ENCODE measurements at regions not wholly inside any gene's neighbourhood (a gene's known extent, or its start where the extent isn't known, plus 50 kb on each side); places are given as distances from the start of the nearest gene placed in this dataset.
"Not testable (repeated sequence)": the region's sequence is repeated elsewhere in the genome, so short reads cannot be mapped to it uniquely, and the experiment has no call there.

- DNase-seq (ENCODE audit: low read depth, low spot score): not testable (repeated sequence)
These were observed 62.8 kb downstream of the ARHGAP11B start for GRCh38 chr15:30688684-30689083.

DNA sequence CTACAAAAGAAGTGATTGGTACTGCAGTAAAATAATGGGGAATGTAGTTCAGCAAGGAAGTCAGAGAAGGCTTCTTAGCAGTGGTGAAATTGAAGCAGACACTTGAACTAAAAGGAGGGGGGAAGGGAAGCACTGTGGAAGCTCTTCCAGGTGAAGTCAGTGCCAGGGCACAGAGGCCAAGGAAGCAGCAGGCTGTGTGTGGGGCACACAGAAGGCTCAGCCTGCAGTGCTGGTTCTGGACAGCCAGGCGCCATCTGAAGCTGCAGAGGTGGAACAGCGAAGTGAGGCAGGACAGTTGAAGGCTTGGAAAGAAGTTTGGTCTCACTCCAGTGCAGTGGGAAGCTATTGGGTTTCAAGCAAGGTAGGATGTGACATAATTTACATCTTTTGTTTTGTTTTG lies 64.2 kb downstream of the ARHGAP11B start:
- not testable (repeated sequence) for DNase-seq (ENCODE audit: low read depth, low spot score)

DNA sequence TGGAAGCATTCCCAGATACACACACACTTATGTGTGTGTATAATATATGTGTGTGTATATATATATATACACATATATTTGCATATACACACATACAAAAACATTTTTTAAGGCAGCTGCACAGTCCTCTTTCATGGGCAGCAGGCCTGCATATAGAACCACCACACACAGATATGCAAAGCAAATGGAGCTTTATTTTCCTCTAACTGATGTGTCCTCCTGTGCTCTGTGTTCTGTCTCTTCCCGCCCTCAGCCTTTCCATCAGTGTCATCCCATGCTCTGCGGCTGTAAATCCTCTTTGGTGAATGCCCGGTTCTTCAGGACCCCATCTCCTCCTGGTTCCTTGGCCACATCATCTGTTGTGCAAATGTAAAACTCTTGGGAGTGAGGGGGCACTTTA lies 69.9 kb downstream of the ARHGAP11B start:
- DNase-seq (ENCODE audit: low read depth, low spot score): not testable (repeated sequence)

GRCh38 chr15:30696439-30697314 lies 70.7 kb downstream of the ARHGAP11B start:
- DNase-seq (ENCODE audit: low read depth, low spot score): not testable (repeated sequence)

- DNase-seq (ENCODE audit: low read depth, low spot score): not testable (repeated sequence)
These were observed 71.4 kb downstream of the ARHGAP11B start for GRCh38 chr15:30697315-30697685.

- not testable (repeated sequence) for DNase-seq (ENCODE audit: low read depth, low spot score)
These were observed 74.2 kb downstream of the ARHGAP11B start for GRCh38 chr15:30700006-30700597.

- not testable (repeated sequence) for DNase-seq (ENCODE audit: low read depth, low spot score)
These were observed 82.2 kb downstream of the ARHGAP11B start for GRCh38 chr15:30707976-30708685.

- not testable (repeated sequence) for DNase-seq (ENCODE audit: low read depth, low spot score)
These were observed 82.9 kb downstream of the ARHGAP11B start for GRCh38 chr15:30708809-30709208.

- DNase-seq (ENCODE audit: low read depth, low spot score): not testable (repeated sequence)
These were observed 92.2 kb downstream of the ARHGAP11B start for GRCh38 chr15:30718038-30718643.

- DNase-seq (ENCODE audit: low read depth, low spot score): not testable (repeated sequence)
These were observed 93.4 kb downstream of the ARHGAP11B start for GRCh38 chr15:30719363-30719762.

GRCh38 chr15:30720825-30721224 lies 94.9 kb downstream of the ARHGAP11B start:
- DNase-seq (ENCODE audit: low read depth, low spot score): not testable (repeated sequence)

GRCh38 chr15:30721529-30721928 lies 95.6 kb downstream of the ARHGAP11B start:
- not testable (repeated sequence) for DNase-seq (ENCODE audit: low read depth, low spot score)

GRCh38 chr15:30723540-30724175 lies 97.7 kb downstream of the ARHGAP11B start:
- not testable (repeated sequence) for DNase-seq (ENCODE audit: low read depth, low spot score)

GRCh38 chr15:30729880-30730590 lies 104.1 kb downstream of the ARHGAP11B start:
- DNase-seq (ENCODE audit: low read depth, low spot score): not testable (repeated sequence)

DNA sequence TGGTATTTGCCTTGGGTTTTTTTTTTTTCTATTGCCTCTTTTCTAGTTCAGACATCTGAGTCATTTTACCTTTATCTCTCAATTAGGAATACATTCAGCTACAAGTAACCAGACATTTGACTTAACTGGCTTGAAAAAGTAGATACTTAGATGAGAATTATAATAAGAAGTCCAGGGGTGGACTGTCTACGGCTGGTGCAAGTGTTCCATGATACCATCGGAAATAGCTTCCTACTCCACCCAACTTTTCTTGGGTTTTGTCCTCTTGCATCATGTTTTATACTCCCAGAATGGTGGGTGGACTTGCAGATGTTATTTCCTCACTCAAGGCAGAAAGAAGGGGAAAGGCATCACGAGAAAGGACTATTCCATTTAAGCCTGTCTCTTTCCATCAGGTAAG lies 104.7 kb downstream of the ARHGAP11B start:
- DNase-seq (ENCODE audit: low read depth, low spot score): not testable (repeated sequence)

DNA sequence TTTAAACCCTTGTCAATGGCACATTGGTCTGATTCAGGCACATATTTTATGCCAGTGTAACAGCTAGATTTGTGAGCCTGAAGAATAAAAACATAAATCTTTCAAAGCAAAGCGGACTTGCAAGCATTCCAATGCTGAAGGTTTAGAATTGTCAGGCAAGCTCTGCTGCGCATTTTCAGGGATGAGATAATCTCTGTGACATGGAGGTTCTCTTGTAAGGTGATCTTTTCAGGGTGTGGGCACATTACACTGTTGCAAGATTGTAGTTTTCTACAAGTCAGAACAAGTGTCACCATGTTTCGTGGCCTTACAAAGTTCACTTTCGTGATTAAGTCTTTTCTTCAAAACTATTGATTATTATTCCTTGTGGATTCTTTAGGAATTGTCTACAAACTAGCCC lies 106.2 kb downstream of the ARHGAP11B start:
- not testable (repeated sequence) for DNase-seq (ENCODE audit: low read depth, low spot score)

DNA sequence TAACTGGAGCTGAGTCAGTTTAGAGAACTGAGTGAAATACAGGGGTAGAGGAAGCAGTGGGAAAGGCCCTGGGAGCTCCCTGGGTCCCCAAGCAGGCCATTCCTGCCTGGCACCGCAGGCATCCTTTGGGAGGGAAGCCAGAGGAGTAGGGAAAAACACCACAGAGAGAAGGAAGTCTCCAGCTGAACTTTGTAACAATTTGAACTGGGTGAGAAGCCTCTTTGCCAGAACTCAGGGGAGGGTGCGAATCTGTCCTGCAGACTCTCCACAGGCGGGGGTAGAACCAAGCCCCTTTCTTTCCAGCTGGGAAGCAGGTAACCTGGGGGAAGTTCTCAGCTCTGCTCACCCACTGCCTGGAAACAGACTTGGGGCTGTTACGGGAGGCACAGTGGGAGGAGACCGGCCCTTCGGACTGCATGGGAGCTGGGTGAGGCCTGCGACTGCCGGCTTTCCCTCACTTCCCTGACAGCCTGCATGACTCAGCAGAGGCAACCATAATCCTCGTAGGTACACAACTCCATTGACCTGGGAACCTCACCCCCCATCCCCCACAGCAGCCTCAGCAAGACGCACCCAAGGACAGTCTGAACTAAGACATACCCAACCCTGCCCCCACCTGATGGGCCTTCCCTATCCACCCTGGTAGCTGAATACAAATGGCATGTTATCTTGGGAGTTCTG lies 110.1 kb downstream of the ARHGAP11B start:
- not testable (repeated sequence) for DNase-seq (ENCODE audit: low read depth, low spot score)

DNA sequence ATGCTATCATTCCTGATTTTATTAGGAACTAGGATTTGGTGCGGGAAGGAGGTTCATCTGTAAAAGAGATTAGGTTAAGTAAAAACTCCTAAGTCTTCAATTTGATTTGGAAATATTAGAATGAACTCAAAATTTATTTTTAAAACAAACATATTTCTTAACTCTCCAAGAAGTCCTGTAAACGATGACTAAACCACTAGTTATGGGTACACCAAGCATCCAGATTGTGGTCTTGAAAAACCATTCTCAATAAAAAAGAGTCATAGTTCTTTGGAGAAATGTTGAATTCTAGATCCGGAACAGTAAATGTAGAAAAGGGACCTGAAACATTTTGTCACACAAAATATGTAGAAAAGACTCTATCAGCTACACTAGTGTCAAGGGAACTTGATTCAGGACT lies 116.9 kb downstream of the ARHGAP11B start:
- not testable (repeated sequence) for DNase-seq (ENCODE audit: low read depth, low spot score)

GRCh38 chr15:30749048-30749447 lies 123.1 kb downstream of the ARHGAP11B start:
- DNase-seq (ENCODE audit: low read depth, low spot score): not testable (repeated sequence)
